HK-2 (cell line): ENCODE measurements at regions not wholly inside any gene's neighbourhood (a gene's known extent, or its start where the extent isn't known, plus 50 kb on each side); places are given as distances from the start of the nearest gene placed in this dataset.

ENCODE experiments used
- DNase-seq: peaks from one replicate; pipeline ENCODE4 v3.0.0-alpha.2; 2018; ENCODE audit not compliant: unreplicated experiment

GRCh38 chr2:62596061-62596921 lies 90.3 kb upstream of the TMEM17 start:
- DNase-seq: no peak

GRCh38 chr2:62595474-62595873 lies 89.5 kb upstream of the TMEM17 start:
- no peak for DNase-seq

- DNase-seq: no peak
Measured at GRCh38 chr2:62593825-62594224, 87.8 kb upstream of the TMEM17 start.

DNA sequence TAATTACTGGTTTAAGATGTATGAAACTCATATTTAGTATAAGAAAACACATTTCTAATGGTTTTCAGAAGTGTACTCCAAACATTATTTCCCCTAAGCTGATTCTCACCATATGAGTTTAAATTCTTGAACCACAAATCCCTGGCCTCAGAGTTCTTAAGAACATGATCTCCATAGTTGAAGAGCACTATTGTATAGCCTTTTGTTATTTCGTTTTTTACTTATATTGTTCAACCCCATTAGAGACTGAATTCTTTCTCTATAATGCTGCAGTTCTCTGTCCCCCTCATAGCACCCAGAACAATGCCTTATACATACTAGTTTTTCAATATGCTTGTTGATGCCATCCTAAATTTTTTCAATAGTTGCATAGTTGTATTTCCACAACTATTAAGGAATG lies 85.5 kb upstream of the TMEM17 start:
- DNase-seq: no peak

DNA sequence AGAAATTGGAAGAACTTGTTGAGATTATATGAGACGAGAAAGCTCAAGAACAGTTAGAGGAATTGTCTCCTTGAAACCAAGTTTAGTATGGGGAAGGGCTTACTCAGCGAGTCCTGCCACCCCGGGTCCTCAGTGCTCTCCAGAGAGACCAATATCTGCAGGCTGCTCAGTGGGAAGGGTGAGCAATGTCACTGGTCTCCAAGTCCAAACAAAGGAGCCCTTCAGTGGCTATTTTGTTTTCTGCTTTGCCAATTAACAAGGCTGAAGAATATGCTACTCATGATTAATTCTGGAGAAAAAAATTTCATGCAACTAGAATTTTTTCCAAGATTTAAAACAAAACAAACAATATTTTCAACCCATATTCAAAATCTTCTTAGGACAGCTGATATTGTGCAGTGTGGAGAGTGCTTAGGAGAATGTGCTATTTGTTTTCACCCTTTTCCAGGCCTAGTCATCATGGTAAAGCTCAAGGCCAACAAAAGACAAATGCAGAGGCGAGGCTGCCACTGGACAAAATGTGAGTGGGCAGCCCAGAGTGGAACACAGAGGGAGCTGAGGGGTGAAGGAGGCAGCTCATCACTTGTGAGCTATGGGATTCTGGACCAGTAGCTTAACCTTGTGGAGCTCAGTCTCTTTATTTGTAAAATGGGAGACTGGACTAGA lies 83.8 kb upstream of the TMEM17 start:
- no peak for DNase-seq

GRCh38 chr2:62587592-62587991 lies 81.6 kb upstream of the TMEM17 start:
- no peak for DNase-seq

GRCh38 chr2:62586981-62587380 lies 81.0 kb upstream of the TMEM17 start:
- DNase-seq: no peak

DNA sequence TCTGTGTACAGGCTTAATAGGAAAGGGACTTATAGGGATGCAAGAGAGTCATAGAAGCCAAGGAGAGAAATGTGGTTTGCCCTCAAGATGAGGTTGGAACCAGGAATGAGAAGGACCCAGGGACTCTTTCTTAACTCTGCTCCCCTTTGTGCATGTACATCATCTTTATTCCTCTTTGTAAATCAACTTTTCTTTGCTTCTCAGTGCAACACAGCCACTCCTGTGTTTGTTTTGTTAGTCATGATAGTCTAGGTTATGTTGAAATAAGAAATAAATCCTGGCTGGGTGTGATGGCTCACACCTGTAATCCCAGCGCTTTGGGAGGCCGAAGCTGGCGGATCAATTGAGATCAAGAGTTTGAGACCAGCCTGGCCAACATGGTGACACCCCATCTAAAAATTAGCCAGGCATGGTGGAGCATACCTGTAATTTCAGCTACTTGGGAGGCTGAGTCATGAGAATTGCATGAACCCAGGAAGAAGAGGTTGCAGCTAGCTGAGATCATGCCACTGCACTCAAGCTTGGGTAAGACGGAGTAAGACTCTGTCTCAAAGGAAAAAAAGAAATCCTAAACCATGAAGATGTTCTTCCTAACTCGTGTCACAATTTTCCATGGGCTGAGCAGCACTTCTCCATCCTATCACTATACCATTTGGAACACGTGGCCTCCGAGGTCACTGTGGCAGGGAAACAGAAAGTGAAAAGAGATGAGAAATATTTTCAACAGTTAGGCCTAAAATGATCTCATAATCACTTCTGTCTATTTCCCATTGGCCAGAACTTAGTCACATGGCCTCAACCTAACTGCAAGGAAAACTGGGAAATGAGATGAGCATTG lies 73.0 kb upstream of the TMEM17 start:
- DNase-seq: peak; percentile 41

DNA sequence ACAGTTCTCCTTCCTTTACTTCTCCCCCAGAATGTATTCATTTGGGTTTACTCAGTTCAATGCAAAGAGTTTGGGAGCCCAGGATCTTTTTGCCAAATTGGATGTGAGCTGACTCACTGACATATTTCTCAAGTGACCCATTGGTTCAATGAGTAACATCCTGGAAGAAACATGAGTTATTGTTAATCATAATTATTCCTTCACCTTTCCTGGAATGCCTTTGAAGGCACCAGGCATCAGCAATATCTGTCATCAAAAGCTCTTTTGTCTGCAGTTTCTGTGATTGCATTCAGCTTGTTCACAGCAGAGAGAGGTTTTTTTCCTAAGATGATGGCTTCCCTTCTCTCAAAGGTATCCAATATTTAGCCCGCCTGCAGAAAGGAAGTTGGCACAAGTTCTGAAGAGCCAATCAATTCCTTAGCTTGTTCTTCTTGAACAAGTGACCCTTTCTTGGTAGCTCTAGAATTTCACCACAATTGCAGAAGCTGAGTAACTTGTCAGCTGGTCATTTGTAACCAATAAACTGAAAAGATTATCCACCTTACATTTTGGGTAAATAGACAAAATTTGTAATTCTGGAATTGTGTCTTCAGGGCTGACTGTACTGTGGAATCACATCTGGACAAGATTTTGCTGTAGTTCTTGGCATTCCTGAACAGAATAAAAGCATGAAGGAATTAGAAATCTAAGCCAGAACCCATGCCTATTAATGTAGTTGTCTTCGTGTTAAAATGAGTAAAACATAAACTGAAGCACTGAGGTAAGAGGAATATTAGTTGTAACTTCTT lies 72.2 kb upstream of the TMEM17 start:
- DNase-seq: peak; percentile 18

- DNase-seq: no peak
Measured at GRCh38 chr2:62576276-62576939, 70.4 kb upstream of the TMEM17 start.

GRCh38 chr2:62573936-62574335 lies 67.9 kb upstream of the TMEM17 start:
- no peak for DNase-seq

DNA sequence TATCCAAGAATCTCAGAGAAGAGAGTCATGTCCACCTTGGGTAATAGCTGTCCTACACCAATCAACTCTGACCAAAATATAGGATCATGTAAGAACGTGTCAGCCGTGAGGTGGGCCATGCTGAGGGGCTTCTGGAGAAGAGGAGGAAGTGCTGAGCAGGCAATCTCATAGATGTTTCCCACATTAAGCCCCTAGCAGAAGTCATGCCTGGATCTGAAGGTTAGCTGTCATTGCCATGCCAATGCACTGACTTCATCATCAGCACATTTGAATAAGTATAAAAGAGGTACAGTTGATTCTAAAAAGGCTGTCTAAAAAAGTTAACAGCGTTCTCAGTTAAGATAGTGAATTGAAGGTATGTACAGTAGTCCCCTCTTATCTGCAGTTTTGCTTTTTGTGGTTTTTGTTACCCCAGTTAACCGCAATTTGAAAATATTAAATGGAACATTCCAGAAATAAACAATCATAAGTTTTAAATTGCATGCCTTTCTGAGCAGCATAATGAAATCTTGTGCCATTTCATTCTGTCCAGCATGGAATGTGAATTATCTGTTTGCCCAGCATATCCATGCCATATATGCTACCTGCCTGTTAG lies 67.2 kb upstream of the TMEM17 start:
- DNase-seq: no peak

DNA sequence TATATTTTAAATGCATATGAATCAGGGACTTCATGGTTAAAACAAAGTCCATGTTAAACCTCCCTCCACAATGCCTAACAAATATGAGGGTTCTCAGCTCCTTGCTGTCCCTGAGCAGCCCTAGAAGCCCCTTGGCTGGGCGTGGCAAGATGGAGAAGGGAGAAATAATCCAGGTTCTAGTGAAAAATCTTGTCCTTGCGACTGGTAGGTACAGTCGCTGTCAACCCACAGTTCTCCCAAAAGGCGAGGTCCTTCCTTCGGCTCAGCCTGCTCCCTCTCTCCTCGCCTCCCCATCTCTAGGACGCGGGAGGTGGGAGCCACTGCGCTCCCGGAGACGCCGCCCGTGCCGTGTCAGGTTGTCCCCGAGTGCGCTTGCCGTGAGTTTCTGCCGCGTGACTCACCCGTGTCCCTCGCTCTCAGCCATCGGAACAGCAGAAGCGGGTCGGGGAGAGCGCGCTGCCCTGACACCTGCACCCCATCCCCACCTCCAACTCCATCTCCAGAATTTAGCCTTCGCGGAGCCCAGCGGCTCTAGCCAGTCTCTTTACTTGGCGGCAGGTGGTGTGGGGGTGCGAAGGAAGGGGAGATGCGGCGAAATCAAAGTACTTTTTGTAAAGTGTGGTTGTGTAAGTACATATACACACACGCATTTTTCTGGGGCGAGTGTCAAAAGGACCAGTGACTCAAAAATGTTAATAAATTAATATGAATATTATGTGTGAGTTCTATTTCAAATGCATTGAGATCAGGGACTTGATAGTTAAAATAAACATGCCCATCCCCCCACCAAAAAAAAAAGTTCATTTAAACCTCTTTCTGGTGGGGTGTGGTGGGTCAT lies 65.1 kb upstream of the TMEM17 start:
- DNase-seq: no peak

- peak; percentile 20 for DNase-seq
Measured at GRCh38 chr2:62569907-62570841, 64.2 kb upstream of the TMEM17 start.

DNA sequence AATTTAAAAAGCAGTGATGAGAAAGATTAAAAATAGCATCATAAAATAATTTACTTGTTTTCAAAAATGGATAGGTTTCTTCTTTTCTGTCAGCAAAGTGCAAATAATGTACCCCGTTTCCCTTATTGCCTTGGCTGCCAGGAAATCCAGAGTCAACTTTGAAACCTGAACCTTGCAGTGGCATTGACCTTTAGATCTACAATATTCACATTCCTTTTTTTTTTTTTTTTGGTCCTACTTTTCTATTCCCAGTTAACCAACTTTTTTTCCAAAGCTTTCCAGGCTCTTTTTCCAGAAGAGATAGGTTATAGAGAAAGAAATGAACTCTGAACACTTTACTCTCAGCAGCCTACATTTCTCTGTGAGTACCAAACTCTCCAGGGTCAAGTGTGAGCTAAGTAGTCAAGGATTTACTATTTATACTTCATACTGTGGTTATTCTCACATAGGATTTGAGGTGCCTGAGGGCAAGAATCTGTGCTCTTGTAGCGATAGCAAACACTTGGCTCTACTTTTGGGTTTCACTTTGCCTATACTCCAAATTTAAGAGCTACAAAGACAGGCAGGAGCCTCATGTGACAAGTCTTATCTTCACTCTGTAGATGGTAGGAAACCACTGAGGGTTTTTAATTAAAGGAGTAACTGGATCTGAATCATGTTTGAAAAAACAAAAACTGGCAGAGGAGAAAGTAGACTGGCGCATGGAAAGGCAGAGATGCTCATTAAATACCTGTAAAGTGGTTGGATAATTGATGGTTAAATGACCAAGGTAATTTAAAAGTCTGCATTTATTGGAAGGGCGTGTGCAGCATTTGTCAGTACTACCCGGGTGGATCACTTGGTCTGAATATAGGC lies 63.2 kb upstream of the TMEM17 start:
- no peak for DNase-seq

DNA sequence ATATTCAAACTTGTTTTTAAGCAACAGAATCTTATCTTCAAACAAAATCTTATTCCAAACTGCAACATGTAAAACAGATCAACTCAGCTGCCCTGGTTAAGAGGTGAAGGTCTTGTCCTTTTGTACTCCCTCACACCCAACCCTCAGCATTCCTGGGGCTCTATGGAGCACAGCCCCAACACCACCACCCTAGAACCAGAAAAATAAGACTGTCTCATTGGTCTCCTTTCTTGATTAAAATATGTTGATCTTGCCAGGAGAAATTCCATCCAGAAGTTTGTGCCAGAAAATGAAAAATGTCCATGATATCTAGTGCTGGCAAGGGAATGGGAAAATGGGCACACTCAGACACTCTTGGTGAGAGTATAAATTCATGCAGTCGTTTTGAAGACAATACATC lies 62.1 kb upstream of the TMEM17 start:
- DNase-seq: no peak

GRCh38 chr2:62567669-62568068 lies 61.7 kb upstream of the TMEM17 start:
- no peak for DNase-seq

DNA sequence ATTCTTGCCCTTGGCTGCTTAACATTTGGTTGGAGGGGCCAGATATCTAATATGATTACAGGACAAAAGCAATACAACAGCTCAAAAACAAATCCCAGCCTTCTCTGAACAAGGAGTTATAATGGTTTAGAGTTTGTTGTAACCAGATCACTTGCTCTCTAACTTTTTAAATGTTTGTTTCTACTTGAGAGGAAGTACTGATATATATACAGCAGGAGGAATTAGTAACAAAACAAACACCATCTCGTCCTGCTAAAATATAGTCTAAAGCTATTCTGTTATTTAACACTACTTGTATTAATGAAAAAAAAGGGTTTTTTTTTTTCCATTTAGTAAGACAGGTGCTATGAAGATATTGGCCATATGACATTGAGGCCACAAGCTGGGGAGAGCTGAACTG lies 60.9 kb upstream of the TMEM17 start:
- DNase-seq: no peak
